ENCODE measurements at regions not wholly inside any gene's neighbourhood (a gene's known extent, or its start where the extent isn't known, plus 50 kb on each side); places are given as distances from the start of the nearest gene placed in this dataset.

- Histone ChIP-seq H3K27me3 (ENCODE audit: insufficient read depth, low read length) (no peaks in the 10 kb centered on the region), H2AFZ (ENCODE audit: low read length) (no peak overlapping the region), H3K79me2 (ENCODE audit: insufficient read depth, low read length) (no peaks in the 10 kb centered on the region), H3K9me3 (ENCODE audit: low read depth, low read length) (no peaks in the 10 kb centered on the region), H3K27ac (ENCODE audit: low read depth, low read length) (no peak overlapping the region), H4K20me1 (ENCODE audit: insufficient read depth, low read length) (no peaks in the 10 kb centered on the region), H3K4me3 (ENCODE audit: insufficient read depth, low read length) (no peak overlapping the region), H3K4me1 (ENCODE audit: insufficient read depth, low read length) (no peaks in the 10 kb centered on the region), H3K36me3 (ENCODE audit: insufficient read depth, low read length) (no peaks in the 10 kb centered on the region), H3K4me2 (ENCODE audit: insufficient read depth, low read length) (peak overlapping the region; percentile 13)
- no peak for TF ChIP-seq CTCF (IDR thresholded peaks at IDR 0.05; ENCODE audit: extremely low read depth, low read depth, low read length)
- peak; percentile 43 for DNase-seq (ENCODE audit: insufficient read length, low spot score, missing footprints)
Measured at GRCh38 chr11:70886256-70886655, 366.1 kb downstream of the SHANK2 start.

GRCh38 chr11:70886676-70887541 is 365.5 kb downstream of the SHANK2 start:
- no peaks in the 10 kb centered on the region for H4K20me1 ChIP-seq (ENCODE audit: insufficient read depth, low read length)
- H3K36me3 ChIP-seq (ENCODE audit: insufficient read depth, low read length): no peaks in the 10 kb centered on the region
- no peaks in the 10 kb centered on the region for H3K27me3 ChIP-seq (ENCODE audit: insufficient read depth, low read length)
- H3K4me3 ChIP-seq (ENCODE audit: insufficient read depth, low read length): no peak overlapping the region
- no peak for TF ChIP-seq CTCF (IDR thresholded peaks at IDR 0.05; ENCODE audit: extremely low read depth, low read depth, low read length)
- peak; percentile 42 for DNase-seq (ENCODE audit: insufficient read length, low spot score, missing footprints)
- no peaks in the 10 kb centered on the region for H3K9me3 ChIP-seq (ENCODE audit: low read depth, low read length)
- no peak overlapping the region for H2AFZ ChIP-seq (ENCODE audit: low read length)
- no peaks in the 10 kb centered on the region for H3K79me2 ChIP-seq (ENCODE audit: insufficient read depth, low read length)
- no peaks in the 10 kb centered on the region for H3K4me1 ChIP-seq (ENCODE audit: insufficient read depth, low read length)
- H3K4me2 ChIP-seq (ENCODE audit: insufficient read depth, low read length): no peak overlapping the region
- no peak overlapping the region for H3K27ac ChIP-seq (ENCODE audit: low read depth, low read length)

GRCh38 chr11:70887542-70887827 is 364.9 kb downstream of the SHANK2 start:
- peak; percentile 14 for DNase-seq (ENCODE audit: insufficient read length, low spot score, missing footprints)
- H3K27ac ChIP-seq (ENCODE audit: low read depth, low read length): no peak overlapping the region
- H3K4me1 ChIP-seq (ENCODE audit: insufficient read depth, low read length): no peaks in the 10 kb centered on the region
- H3K4me2 ChIP-seq (ENCODE audit: insufficient read depth, low read length): no peak overlapping the region
- H3K27me3 ChIP-seq (ENCODE audit: insufficient read depth, low read length): no peaks in the 10 kb centered on the region
- H3K9me3 ChIP-seq (ENCODE audit: low read depth, low read length): no peaks in the 10 kb centered on the region
- no peak overlapping the region for H2AFZ ChIP-seq (ENCODE audit: low read length)
- H4K20me1 ChIP-seq (ENCODE audit: insufficient read depth, low read length): no peaks in the 10 kb centered on the region
- TF ChIP-seq CTCF (IDR thresholded peaks at IDR 0.05; ENCODE audit: extremely low read depth, low read depth, low read length): no peak
- no peaks in the 10 kb centered on the region for H3K79me2 ChIP-seq (ENCODE audit: insufficient read depth, low read length)
- H3K36me3 ChIP-seq (ENCODE audit: insufficient read depth, low read length): no peaks in the 10 kb centered on the region
- H3K4me3 ChIP-seq (ENCODE audit: insufficient read depth, low read length): no peak overlapping the region

- H3K27me3 ChIP-seq (ENCODE audit: insufficient read depth, low read length): no peaks in the 10 kb centered on the region
- no peak overlapping the region for H2AFZ ChIP-seq (ENCODE audit: low read length)
- no peaks in the 10 kb centered on the region for H4K20me1 ChIP-seq (ENCODE audit: insufficient read depth, low read length)
- no peaks in the 10 kb centered on the region for H3K9me3 ChIP-seq (ENCODE audit: low read depth, low read length)
- H3K36me3 ChIP-seq (ENCODE audit: insufficient read depth, low read length): no peaks in the 10 kb centered on the region
- no peak for TF ChIP-seq CTCF (IDR thresholded peaks at IDR 0.05; ENCODE audit: extremely low read depth, low read depth, low read length)
- no peak overlapping the region for H3K4me3 ChIP-seq (ENCODE audit: insufficient read depth, low read length)
- no peaks in the 10 kb centered on the region for H3K4me1 ChIP-seq (ENCODE audit: insufficient read depth, low read length)
- H3K4me2 ChIP-seq (ENCODE audit: insufficient read depth, low read length): no peak overlapping the region
- DNase-seq (ENCODE audit: insufficient read length, low spot score, missing footprints): peak; percentile 19
- H3K79me2 ChIP-seq (ENCODE audit: insufficient read depth, low read length): no peaks in the 10 kb centered on the region
- no peak overlapping the region for H3K27ac ChIP-seq (ENCODE audit: low read depth, low read length)
Measured at GRCh38 chr11:70888061-70888460, 364.3 kb downstream of the SHANK2 start.

Data from osteoblast (primary cell).